ENCODE measurements at regions not wholly inside any gene's neighbourhood (a gene's known extent, or its start where the extent isn't known, plus 50 kb on each side); places are given as distances from the start of the nearest gene placed in this dataset.

DNA sequence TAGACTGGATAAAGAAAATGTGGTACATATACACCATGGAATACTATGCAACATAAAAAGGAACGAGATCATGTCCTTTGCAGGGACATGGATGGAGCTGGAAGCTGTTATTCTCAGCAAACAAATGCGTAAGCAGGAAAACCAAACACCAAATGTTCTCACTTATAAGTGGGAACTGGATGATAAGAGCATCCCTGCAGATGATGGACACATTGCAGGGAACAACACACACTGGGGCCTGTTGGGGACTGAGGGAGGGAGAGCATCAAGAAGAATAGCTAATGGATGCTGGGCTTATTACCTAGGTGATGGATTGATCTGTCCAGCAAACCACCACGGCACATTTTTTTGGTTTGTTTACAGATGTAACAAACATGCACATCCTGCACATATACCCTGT, 470.5 kb upstream of the CITED2 start:
- no peaks in the 10 kb centered on the region for H3K9me3 Mint-ChIP-seq
- H3K4me3 Mint-ChIP-seq, result no peak overlapping the region
- no peaks in the 10 kb centered on the region for H3K27me3 Mint-ChIP-seq
- H3K36me3 Mint-ChIP-seq, result no peaks in the 10 kb centered on the region
- H3K27ac Mint-ChIP-seq, result no peak overlapping the region
- ChIA-PET CTCF (no interaction called here), POLR2A (no interaction called here)
- intact Hi-C loops (cut with micrococcal nuclease), result no loop called here
- no peak for DNase-seq
- H3K4me1 Mint-ChIP-seq (ENCODE audit: low read depth), result no peaks in the 10 kb centered on the region

DNA sequence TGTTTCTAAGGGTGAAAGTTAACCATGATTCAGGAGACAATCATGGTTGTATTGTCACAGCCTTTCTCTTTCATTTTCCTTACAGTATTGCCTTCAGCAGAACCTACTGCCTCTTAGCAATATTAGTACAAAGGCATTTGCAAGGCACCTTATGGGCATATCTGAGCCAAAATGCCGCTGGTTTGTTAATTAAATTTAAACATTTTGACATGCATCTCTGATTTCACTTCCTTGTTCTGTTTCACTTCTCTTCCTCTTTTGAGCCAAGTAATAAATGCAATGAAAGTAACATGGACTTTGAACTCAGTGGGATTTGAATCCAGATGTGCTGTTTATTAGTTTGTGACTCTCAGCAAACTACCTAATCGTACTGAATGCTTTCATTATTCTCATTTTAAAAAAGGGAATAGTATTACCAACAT, 467.4 kb upstream of the CITED2 start:
- no peaks in the 10 kb centered on the region for H3K36me3 Mint-ChIP-seq
- no peaks in the 10 kb centered on the region for H3K27me3 Mint-ChIP-seq
- no peak overlapping the region for H3K27ac Mint-ChIP-seq
- no peak for DNase-seq
- intact Hi-C loops (cut with micrococcal nuclease), result no loop called here
- no peak overlapping the region for H3K4me3 Mint-ChIP-seq
- no peaks in the 10 kb centered on the region for H3K9me3 Mint-ChIP-seq
- ChIA-PET CTCF (no interaction called here), POLR2A (no interaction called here)
- peaks cover 3% of the 10 kb centered on the region for H3K4me1 Mint-ChIP-seq (ENCODE audit: low read depth)

DNA sequence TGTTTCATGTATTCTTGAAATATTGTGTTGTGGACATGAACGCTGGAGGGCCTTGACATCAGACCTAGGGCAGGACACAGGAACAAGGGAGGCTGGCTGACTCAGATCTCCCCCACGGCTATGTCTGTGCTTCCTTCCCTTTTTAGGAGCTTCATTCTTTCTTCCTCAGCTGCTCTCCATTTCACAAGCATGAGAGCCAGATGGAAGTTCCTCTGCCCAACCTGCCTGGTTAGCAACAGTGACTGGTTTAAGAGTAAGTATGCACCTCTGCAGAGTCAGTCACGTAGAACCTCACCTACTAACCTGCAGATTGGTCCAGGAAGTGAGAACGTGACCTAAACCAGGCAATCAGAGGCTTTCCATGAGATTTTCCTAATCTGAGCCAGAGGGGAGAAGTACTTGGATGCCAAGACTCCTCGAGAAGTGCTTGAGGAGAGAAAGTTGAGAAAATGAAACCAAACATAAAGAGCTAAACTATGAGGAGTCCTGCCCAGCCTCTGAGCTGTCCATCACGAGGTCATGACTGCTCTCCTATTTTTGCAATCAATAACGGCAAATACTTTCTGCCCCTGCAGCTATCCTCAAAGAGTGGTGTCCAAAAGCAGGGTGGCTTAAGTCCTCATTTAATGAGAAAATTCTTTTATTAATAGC, 465.2 kb upstream of the CITED2 start:
- intact Hi-C loops (cut with micrococcal nuclease), result no loop called here
- Mint-ChIP-seq H3K4me1 (ENCODE audit: low read depth) (peaks cover 3% of the 10 kb centered on the region), H3K4me3 (no peak overlapping the region), H3K36me3 (no peaks in the 10 kb centered on the region), H3K9me3 (no peaks in the 10 kb centered on the region), H3K27ac (no peak overlapping the region), H3K27me3 (no peaks in the 10 kb centered on the region)
- ChIA-PET POLR2A (no interaction called here), CTCF (no interaction called here)
- DNase-seq, result no peak

DNA sequence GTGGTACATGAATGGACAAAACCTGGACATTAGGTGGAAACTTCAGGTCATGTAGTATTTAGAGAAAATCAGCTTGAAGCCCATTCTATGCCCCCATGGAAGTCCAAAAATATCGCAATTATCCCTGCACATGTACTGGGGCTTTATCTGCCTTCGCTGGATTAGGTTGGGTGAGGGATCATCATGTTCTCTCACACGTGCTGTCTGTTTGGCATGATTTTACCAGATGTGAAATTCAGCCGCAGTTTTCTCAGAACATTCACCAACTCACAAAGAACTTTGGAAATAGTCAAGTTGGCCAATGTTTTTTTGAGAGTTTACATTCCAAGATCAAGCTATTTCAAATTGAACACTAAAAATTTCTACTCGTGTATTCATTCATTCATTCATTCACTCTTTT, 459.8 kb upstream of the CITED2 start:
- no peak overlapping the region for H3K4me3 Mint-ChIP-seq
- intact Hi-C loops (cut with micrococcal nuclease), result no loop called here
- H3K36me3 Mint-ChIP-seq, result no peaks in the 10 kb centered on the region
- no peak overlapping the region for H3K27ac Mint-ChIP-seq
- CTCF ChIA-PET, result no interaction called here
- no peak for DNase-seq
- H3K4me1 Mint-ChIP-seq (ENCODE audit: low read depth), result no peaks in the 10 kb centered on the region
- POLR2A ChIA-PET, result no interaction called here
- H3K27me3 Mint-ChIP-seq, result peaks cover 5% of the 10 kb centered on the region
- H3K9me3 Mint-ChIP-seq, result no peaks in the 10 kb centered on the region

DNA sequence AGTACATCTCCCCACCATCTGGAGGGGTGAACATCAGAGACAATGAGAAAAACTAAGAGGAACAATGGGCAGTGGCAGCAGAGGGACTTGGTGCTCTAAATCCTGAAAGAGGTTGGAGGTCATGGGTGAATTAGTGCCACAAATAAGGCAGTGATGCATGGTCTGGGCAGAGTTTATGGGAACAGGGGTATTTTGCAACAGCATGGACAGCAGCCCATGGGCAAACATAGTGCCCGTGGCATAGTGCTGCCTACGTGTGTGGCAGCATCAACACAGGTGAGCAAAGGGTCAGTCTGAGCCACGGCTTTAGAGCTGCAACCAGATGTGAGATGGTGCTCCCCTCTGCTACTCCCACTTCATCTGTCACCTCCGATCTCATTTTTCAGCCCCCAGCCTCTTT, 459.1 kb upstream of the CITED2 start:
- intact Hi-C loops (cut with micrococcal nuclease), result no loop called here
- ChIA-PET CTCF (no interaction called here), POLR2A (no interaction called here)
- no peaks in the 10 kb centered on the region for H3K9me3 Mint-ChIP-seq
- H3K4me1 Mint-ChIP-seq (ENCODE audit: low read depth), result no peaks in the 10 kb centered on the region
- DNase-seq, result no peak
- peaks cover 8% of the 10 kb centered on the region for H3K27me3 Mint-ChIP-seq
- H3K27ac Mint-ChIP-seq, result no peak overlapping the region
- no peak overlapping the region for H3K4me3 Mint-ChIP-seq
- no peaks in the 10 kb centered on the region for H3K36me3 Mint-ChIP-seq

DNA sequence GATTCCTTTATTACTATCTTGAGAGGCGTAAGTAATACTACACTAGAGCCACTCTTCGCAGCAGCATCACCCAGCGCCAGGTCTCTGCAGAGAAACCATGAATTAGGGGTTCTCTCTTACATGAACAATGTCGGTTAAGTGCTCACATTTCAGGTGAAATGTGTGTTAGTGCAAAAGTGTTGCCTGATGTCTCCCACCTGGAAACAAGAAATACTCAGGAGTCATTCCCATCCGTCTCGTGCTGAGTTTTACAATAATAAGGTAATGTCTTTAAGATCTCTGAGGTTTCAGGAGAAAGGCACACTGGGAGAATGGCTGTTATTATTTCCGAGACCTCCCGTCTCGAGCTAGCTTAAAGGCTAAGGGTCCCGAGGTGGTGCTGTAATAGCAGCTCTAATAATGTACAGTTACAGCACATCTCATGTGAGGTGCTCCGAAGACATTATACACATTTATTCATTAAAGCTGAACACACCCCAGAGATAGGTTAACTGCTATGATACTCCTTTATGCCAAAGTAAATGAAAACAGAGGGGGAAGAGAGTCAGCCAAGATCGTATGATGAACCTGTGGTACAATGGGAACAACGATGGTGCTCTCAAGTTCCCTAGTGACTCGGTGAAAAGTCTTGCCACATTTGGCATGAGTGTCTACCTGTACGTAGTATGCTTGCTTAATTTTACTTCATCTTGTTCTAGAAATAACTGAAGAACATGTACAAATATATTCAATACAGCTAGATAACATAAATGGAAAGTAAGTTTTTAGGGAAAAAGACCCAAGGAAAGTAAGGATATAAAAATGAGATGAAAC, 458.3 kb upstream of the CITED2 start:
- POLR2A ChIA-PET, result no interaction called here
- Mint-ChIP-seq H3K36me3 (no peaks in the 10 kb centered on the region), H3K4me1 (ENCODE audit: low read depth) (no peaks in the 10 kb centered on the region), H3K9me3 (no peaks in the 10 kb centered on the region), H3K27ac (no peak overlapping the region), H3K4me3 (no peak overlapping the region), H3K27me3 (peaks cover 13% of the 10 kb centered on the region)
- intact Hi-C loops (cut with micrococcal nuclease), result no loop called here
- DNase-seq, result no peak
- CTCF ChIA-PET, result no interaction called here

DNA sequence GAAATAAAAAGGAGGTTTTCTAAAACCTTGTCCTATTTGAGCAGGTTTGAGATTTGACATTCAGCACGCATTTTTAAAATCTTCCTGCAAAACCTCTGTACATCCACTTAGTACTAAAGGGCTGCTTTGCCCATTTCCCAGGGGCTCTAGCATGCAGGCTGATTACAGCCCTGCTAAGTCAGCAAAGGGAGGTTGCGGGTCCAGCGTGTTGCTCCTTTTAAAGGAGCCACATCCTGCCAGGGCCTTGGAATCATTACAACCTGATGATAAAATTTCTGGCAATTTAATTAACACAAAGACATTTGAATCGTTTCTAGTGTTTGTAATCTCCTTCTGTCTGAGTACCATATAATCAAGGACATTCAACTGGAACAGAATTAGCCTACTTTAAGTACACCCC, 455.1 kb upstream of the CITED2 start:
- Mint-ChIP-seq H3K4me3 (no peak overlapping the region), H3K27me3 (peaks cover 16% of the 10 kb centered on the region), H3K27ac (no peak overlapping the region), H3K4me1 (ENCODE audit: low read depth) (no peaks in the 10 kb centered on the region), H3K36me3 (no peaks in the 10 kb centered on the region), H3K9me3 (no peaks in the 10 kb centered on the region)
- CTCF ChIA-PET, result no interaction called here
- POLR2A ChIA-PET, result no interaction called here
- intact Hi-C loops (cut with micrococcal nuclease), result no loop called here
- DNase-seq, result no peak

DNA sequence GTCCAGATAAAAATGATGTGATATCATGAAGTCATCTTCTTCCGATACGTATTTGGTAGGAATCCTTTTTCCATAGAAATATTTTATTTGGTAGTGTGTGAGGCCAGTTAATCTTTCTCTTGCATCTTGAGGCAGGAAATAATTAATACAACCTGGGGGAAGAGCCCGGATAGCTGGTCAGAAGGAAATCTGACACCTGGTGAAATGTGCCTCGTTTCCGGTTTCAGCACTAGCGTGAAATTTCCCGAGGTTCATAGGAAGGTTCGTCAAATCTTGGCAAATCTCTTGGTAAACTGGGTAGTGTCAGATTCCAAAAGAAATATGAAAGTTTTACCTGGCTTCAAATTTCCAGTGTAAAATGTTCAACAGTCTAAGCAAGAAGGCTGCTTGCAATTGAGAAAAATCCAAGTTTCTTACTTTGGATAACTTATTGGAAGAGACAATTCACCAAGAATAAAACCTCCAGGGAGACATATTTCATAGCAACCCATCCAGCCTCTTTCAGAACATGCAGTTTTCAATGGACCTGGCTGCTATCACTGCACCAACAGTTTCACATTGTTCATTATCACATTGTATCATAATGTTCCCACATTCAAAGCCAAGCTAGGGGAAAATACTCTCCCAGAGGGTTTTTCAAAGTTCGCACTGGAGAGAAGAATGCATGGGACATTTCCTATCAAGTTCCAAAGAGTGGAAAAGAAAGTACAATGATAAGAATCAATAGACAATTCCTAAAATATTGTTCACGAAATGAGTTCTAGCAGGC, 454.5 kb upstream of the CITED2 start:
- Mint-ChIP-seq H3K36me3 (no peaks in the 10 kb centered on the region), H3K27me3 (peaks cover 16% of the 10 kb centered on the region), H3K4me1 (ENCODE audit: low read depth) (no peaks in the 10 kb centered on the region), H3K4me3 (no peak overlapping the region), H3K9me3 (no peaks in the 10 kb centered on the region), H3K27ac (no peak overlapping the region)
- ChIA-PET CTCF (no interaction called here), POLR2A (no interaction called here)
- DNase-seq, result no peak
- intact Hi-C loops (cut with micrococcal nuclease), result no loop called here

DNA sequence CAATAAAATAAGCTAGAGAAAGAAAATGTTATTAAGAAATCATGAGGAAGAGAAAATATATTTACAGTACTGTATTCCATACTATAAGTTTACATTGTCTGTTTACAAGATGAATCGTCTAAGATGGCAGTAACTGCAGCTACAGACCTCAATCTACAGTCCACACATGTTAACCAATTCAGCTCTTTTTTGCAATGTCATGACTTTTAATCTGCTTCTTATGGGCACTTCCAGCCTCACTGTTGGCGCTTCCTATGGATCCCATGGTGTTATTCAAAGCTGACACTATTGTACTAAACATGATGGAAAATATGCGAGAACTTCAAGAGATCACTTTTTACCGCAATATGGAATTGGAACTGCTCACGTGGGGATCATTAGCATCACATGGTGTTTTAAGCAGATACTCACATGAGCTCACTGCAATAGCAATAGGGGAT, 451.5 kb upstream of the CITED2 start:
- Mint-ChIP-seq H3K4me1 (ENCODE audit: low read depth) (no peaks in the 10 kb centered on the region), H3K36me3 (no peaks in the 10 kb centered on the region)

DNA sequence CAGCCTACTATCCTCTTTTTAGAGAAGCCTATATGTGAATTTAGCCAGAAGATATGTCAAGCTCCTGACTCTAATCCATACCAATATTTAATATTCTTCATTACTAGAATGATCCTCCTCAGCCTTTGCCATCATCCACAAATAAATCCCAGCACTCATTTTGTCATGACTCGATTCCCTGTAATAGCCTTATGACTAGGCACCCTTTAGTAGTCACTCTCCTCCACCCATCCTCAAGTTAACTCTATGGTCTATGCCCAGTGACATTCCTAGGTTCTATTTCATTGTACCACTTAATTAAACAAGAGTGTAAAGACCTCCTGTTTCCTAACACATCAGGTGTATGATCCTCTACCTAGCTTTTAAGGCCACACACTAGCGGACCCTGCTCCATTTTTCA, 450.4 kb upstream of the CITED2 start:
- no peaks in the 10 kb centered on the region for H3K9me3 Mint-ChIP-seq
- H3K27ac Mint-ChIP-seq, result no peak overlapping the region
- H3K4me3 Mint-ChIP-seq, result no peak overlapping the region
- POLR2A ChIA-PET, result no interaction called here
- CTCF ChIA-PET, result no interaction called here
- peaks cover 15% of the 10 kb centered on the region for H3K27me3 Mint-ChIP-seq
- no peak for DNase-seq
- intact Hi-C loops (cut with micrococcal nuclease), result no loop called here
- no peaks in the 10 kb centered on the region for H3K4me1 Mint-ChIP-seq (ENCODE audit: low read depth)
- H3K36me3 Mint-ChIP-seq, result no peaks in the 10 kb centered on the region

More for the DNA sequence above, 451.5 kb upstream of the CITED2 start:
- intact Hi-C loops (cut with micrococcal nuclease), result no loop called here
- POLR2A ChIA-PET, result no interaction called here
- Mint-ChIP-seq H3K27me3 (peaks cover 13% of the 10 kb centered on the region), H3K9me3 (no peaks in the 10 kb centered on the region), H3K4me3 (no peak overlapping the region), H3K27ac (no peak overlapping the region)
- DNase-seq, result no peak
- CTCF ChIA-PET, result no interaction called here

DNA sequence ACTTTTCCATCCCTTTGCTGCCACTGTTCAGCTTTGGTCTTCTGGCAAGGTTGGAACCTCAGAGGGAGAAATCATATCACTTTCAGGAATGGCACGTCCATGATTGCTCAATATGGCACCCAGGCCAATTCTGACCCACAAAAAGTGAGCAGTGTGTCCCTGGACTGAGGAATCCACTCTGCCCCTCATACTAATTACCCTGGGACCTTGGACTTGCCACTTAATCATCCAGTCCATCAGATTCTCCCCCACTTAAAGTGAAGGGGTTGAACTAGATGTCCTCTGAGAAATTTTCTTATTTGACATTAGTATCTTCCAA, 449.3 kb upstream of the CITED2 start:
- intact Hi-C loops (cut with micrococcal nuclease), result no loop called here
- H3K36me3 Mint-ChIP-seq, result no peaks in the 10 kb centered on the region
- ChIA-PET CTCF (no interaction called here), POLR2A (no interaction called here)
- no peaks in the 10 kb centered on the region for H3K4me1 Mint-ChIP-seq (ENCODE audit: low read depth)
- H3K9me3 Mint-ChIP-seq, result no peaks in the 10 kb centered on the region
- no peak overlapping the region for H3K4me3 Mint-ChIP-seq
- no peak for DNase-seq
- peaks cover 11% of the 10 kb centered on the region for H3K27me3 Mint-ChIP-seq
- H3K27ac Mint-ChIP-seq, result no peak overlapping the region

DNA sequence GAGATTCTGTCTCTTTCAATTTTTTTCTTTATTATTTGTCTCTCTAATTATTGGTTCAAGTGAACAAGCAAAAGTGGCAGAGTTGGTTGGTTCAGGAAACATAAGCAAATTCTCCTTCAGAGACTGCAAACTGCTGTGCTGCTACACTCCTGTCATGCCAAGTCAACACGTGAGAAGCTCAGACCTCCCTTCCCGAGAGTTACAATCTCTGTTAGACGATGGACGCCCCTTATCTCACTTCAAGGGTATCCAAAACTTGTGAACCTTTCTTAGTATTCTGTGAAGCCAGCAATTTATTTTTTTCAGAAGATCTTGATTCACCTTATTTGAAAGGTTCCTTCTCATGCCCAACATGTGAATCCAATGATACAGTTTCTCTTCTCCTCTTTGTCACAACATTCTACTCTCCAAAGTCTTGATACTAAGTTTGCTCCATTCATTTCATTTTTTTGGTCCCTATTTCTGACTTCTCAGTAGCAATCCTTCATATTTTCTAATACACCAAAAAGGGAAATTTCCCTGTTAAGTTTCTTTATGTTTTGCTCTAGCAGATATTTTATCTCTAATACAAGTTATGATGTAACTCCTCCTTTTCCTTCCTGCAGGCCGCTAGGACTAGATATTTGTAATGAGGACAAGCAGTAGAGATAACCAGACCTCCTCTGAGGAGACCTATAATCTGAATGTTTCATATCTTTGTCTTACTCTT, 448.8 kb upstream of the CITED2 start:
- ChIA-PET POLR2A (no interaction called here), CTCF (no interaction called here)
- Mint-ChIP-seq H3K9me3 (no peaks in the 10 kb centered on the region), H3K27ac (no peak overlapping the region), H3K27me3 (peaks cover 14% of the 10 kb centered on the region), H3K4me3 (no peak overlapping the region), H3K36me3 (no peaks in the 10 kb centered on the region), H3K4me1 (ENCODE audit: low read depth) (no peaks in the 10 kb centered on the region)
- intact Hi-C loops (cut with micrococcal nuclease), result no loop called here
- DNase-seq, result no peak
